ENCODE measurements at regions not wholly inside any gene's neighbourhood (a gene's known extent, or its start where the extent isn't known, plus 50 kb on each side); places are given as distances from the start of the nearest gene placed in this dataset.

DNA sequence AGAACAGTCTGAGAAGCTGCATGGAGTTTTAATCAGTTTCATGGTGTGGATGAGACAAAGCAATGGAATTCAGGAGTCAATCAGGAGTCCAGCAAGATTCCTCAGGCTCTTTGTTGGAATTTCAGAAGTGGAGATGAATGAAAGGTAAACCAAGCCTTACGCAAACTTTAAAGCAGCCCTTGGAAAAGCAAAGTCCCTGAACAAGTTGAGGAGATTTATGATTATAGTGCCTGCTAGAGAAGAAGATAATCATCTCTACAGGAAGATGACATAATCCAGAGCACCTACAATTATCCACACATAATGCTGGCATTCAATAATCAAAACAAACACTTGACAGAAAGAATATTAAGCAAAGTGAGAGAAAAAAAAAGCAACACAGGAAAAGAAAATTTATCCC is 1380.1 kb upstream of the NUDT12 start:
- Histone ChIP-seq H3K4me1 (ENCODE audit: insufficient read depth) (no peaks in the 10 kb centered on the region), H3K36me3 (replicated peaks; ENCODE audit: insufficient read depth, low read depth) (no peaks in the 10 kb centered on the region), H4K20me1 (ENCODE audit: insufficient read depth, poor library complexity, severe bottlenecking) (no peaks in the 10 kb centered on the region), H3K4me3 (no peak overlapping the region), H3K9me2 (replicated peaks; ENCODE audit: insufficient read depth) (no peaks in the 10 kb centered on the region), H3K9me3 (ENCODE audit: low read depth) (no peaks in the 10 kb centered on the region), H3K4me2 (no peak overlapping the region), H3K79me2 (no peaks in the 10 kb centered on the region), H3K27ac (peak overlapping the region; percentile 46), H2AFZ (no peak overlapping the region), H3K27me3 (no peaks in the 10 kb centered on the region)
- 52% methylated on average over 1 of the region's 1 CpG for WGBS (ENCODE audit: low lambda C conversion rate, missing lambda C conversion rate)
- peak; percentile 18 for DNase-seq (ENCODE audit: low spot score)
- TF ChIP-seq EZH2phosphoT487 (IDR thresholded peaks at IDR 0.05; ENCODE audit: low read depth, severe bottlenecking, unreplicated experiment) (no peak), CTCF (IDR thresholded peaks at IDR 0.05; ENCODE audit: poor library complexity) (no peak), EZH2 (IDR thresholded peaks at IDR 0.05; ENCODE audit: borderline replicate concordance) (no peak)

DNA sequence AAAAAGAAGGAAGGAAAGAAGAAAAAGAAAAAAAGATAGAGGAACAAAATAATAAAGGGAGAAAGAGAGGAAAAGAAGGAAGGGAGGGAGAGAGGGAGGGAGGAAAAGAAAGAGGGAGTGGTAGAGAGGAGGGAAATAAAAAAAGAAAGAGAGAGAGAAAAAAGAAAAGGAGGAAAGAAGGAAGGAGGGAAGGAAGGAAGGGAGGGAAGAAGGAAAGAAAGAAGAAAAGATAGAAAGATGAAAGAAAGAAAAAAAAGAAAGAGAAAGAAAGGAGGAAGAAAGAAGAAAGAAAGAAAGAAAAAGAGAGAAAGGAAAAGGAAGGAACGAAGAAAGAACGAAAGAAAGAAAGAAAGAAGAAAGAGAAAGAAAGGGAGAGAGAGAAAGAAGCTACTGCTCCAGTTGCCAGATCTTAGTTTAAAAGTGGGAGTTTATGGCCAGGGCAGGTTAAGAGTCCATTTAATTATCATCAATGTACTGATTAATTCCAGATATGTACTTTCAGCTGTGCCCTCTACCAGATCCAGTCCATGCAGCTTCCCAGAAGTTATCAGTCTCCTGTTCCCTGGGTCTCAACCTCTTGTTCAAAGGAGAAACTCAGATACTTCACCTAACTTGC is 1378.5 kb upstream of the NUDT12 start:
- Histone ChIP-seq H3K9me2 (replicated peaks; ENCODE audit: insufficient read depth) (no peaks in the 10 kb centered on the region), H3K79me2 (no peaks in the 10 kb centered on the region), H3K27ac (no peak overlapping the region), H3K36me3 (replicated peaks; ENCODE audit: insufficient read depth, low read depth) (no peaks in the 10 kb centered on the region), H3K9me3 (ENCODE audit: low read depth) (no peaks in the 10 kb centered on the region), H3K4me1 (ENCODE audit: insufficient read depth) (no peaks in the 10 kb centered on the region), H4K20me1 (ENCODE audit: insufficient read depth, poor library complexity, severe bottlenecking) (no peaks in the 10 kb centered on the region), H3K27me3 (no peaks in the 10 kb centered on the region), H3K4me2 (no peak overlapping the region), H2AFZ (no peak overlapping the region), H3K4me3 (no peak overlapping the region)
- WGBS (ENCODE audit: low lambda C conversion rate, missing lambda C conversion rate): 100% methylated on average over 2 of the region's 2 CpGs
- TF ChIP-seq EZH2phosphoT487 (IDR thresholded peaks at IDR 0.05; ENCODE audit: low read depth, severe bottlenecking, unreplicated experiment): no peak
- TF ChIP-seq CTCF (IDR thresholded peaks at IDR 0.05; ENCODE audit: poor library complexity): no peak
- TF ChIP-seq EZH2 (IDR thresholded peaks at IDR 0.05; ENCODE audit: borderline replicate concordance): no peak
- DNase-seq (ENCODE audit: low spot score): no peak

DNA sequence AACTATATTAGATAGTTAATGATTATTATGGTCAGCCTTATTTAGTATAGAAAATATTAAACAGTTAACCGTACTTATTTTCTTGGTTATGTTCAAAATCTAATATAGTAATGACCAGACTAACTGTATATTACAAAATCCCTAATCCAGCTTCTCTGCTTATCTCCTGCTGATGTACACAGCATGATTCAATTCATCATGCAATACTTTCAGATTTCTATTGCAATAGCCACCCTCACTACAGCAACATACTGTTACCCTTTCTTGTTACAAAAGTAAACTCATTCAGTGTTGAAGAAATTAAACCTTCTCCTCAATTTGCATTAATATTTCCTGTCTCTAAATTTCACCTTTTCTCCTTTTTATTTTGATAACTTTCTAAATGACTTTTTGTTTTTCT is 1375.0 kb upstream of the NUDT12 start:
- no peaks in the 10 kb centered on the region for H3K27me3 ChIP-seq

More for the DNA sequence above, 1375.0 kb upstream of the NUDT12 start:
- Histone ChIP-seq H3K4me2 (no peak overlapping the region), H3K27ac (no peak overlapping the region), H3K36me3 (replicated peaks; ENCODE audit: insufficient read depth, low read depth) (no peaks in the 10 kb centered on the region), H3K9me2 (replicated peaks; ENCODE audit: insufficient read depth) (no peaks in the 10 kb centered on the region), H3K9me3 (ENCODE audit: low read depth) (no peaks in the 10 kb centered on the region), H3K4me3 (no peak overlapping the region), H3K79me2 (no peaks in the 10 kb centered on the region), H3K4me1 (ENCODE audit: insufficient read depth) (no peaks in the 10 kb centered on the region), H4K20me1 (ENCODE audit: insufficient read depth, poor library complexity, severe bottlenecking) (no peaks in the 10 kb centered on the region), H2AFZ (no peak overlapping the region)
- WGBS (ENCODE audit: low lambda C conversion rate, missing lambda C conversion rate): 88% methylated on average over 1 of the region's 1 CpG
- no peak for DNase-seq (ENCODE audit: low spot score)
- TF ChIP-seq CTCF (IDR thresholded peaks at IDR 0.05; ENCODE audit: poor library complexity) (no peak), EZH2phosphoT487 (IDR thresholded peaks at IDR 0.05; ENCODE audit: low read depth, severe bottlenecking, unreplicated experiment) (no peak), EZH2 (IDR thresholded peaks at IDR 0.05; ENCODE audit: borderline replicate concordance) (no peak)
